Panc1 (cell line): ENCODE measurements at regions not wholly inside any gene's neighbourhood (a gene's known extent, or its start where the extent isn't known, plus 50 kb on each side); places are given as distances from the start of the nearest gene placed in this dataset.

Experiments used
- ATAC-seq: fragments of 200-7000 bp; cut with Tn5 transposase; 2 replicates; pipeline ENCODE4 v1.9.1; 2020; ENCODE audit warnings: mild to moderate bottlenecking, moderate library complexity
- BruUV-seq: library from RNA; stranded (reverse); fragments of 400-500 nt; replicated peaks from 2 replicates; lab custom pipeline; 2021; lab: Mats Ljungman, UMichigan
- CTCF ChIA-PET: fragments of 300-600 bp; sonication (Branson Sonifier 250); formaldehyde crosslinking; loops from one replicate; lab custom pipeline; 2022; ENCODE audit warnings: antibody characterized with exemption; lab: Charles Lee
- POLR2A ChIA-PET: fragments of 300-600 bp; sonication (Branson Sonifier 250); formaldehyde crosslinking; loops from one replicate; lab custom pipeline; 2022; ENCODE audit warnings: antibody characterized with exemption; lab: Charles Lee
- DNase-seq: peaks from one replicate; pipeline ENCODE4 v3.0.0-alpha.2; 2010; ENCODE audit warnings: low read depth, low spot score
- H3K27ac ChIP-seq: 2 replicates; pipeline ENCODE4 v1.5.1; 2011; ENCODE audit warnings: mild to moderate bottlenecking, low read length, inconsistent platforms
- H3K27me3 ChIP-seq: fragments of 200-500 bp; sonication (Bioruptor generic); 2 replicates; pipeline ENCODE4 v1.6.0; 2014; ENCODE audit warnings: low read length, inconsistent platforms; ENCODE audit not compliant: control insufficient read depth, insufficient read depth
- H3K36me3 ChIP-seq: fragments of 200-500 bp; sonication (Bioruptor generic); 2 replicates; pipeline ENCODE4 v1.5.1; 2014; ENCODE audit warnings: inconsistent platforms, mild to moderate bottlenecking, low read length, moderate library complexity; ENCODE audit not compliant: control insufficient read depth, insufficient read depth
- H3K4me1 ChIP-seq: 2 replicates; pipeline ENCODE4 v1.5.1; 2011; ENCODE audit warnings: inconsistent platforms, mild to moderate bottlenecking, low read length, moderate library complexity; ENCODE audit not compliant: control insufficient read depth, insufficient read depth
- H3K4me3 ChIP-seq, 2 experiments: 2 replicates each; pipeline ENCODE4 v1.5.1; 2011 to 2012; ENCODE audit warnings: low read depth in 2 of 2, low read length in 2 of 2, mild to moderate bottlenecking in 2 of 2, inconsistent platforms in 1 of 2, moderate library complexity in 1 of 2
- H3K9me3 ChIP-seq: fragments of 200-500 bp; sonication (Bioruptor generic); 2 replicates; pipeline ENCODE4 v1.5.1; 2014; ENCODE audit warnings: low read depth, mild to moderate bottlenecking, inconsistent platforms, low read length, moderate library complexity; ENCODE audit not compliant: control insufficient read depth, insufficient read depth
- CTCF ChIP-seq: fragments of 450-650 bp; IDR thresholded peaks from 2 replicates; pipeline ENCODE4 v1.5.1; 2017; ENCODE audit warnings: mild to moderate bottlenecking
- POLR2AphosphoS5 ChIP-seq: IDR thresholded peaks from 2 replicates; pipeline ENCODE4 v1.6.1; 2012; ENCODE audit warnings: mild to moderate bottlenecking, low read depth, low read length, moderate library complexity
- REST ChIP-seq, 2 experiments: IDR thresholded peaks; 2 replicates each; pipeline ENCODE4 v1.6.1; 2011 to 2012; ENCODE audit warnings: low read depth in 2 of 2, control low read depth in 1 of 2, low read length in 1 of 2, mild to moderate bottlenecking in 1 of 2, moderate library complexity in 1 of 2; ENCODE audit not compliant: insufficient read depth in 1 of 2
- SIN3A ChIP-seq: IDR thresholded peaks from 2 replicates; pipeline ENCODE4 v1.6.1; 2012; ENCODE audit warnings: low read depth, mild to moderate bottlenecking, low read length, moderate library complexity, borderline replicate concordance; ENCODE audit not compliant: insufficient read depth
- TCF7L2 ChIP-seq: IDR thresholded peaks from 2 replicates; pipeline ENCODE4 v1.6.1; 2011; ENCODE audit warnings: mild to moderate bottlenecking, low read depth, low read length, inconsistent platforms
- in situ Hi-C: cut with HindIII; loops from 2 replicates; pipeline ENCODE4 v1.10.0; 2016; ENCODE audit warnings: low sequenced_read_pairs, low pct_unique_long_range_greater_than_20kb
- intact Hi-C: fragments of 100-400 bp; cut with micrococcal nuclease; formaldehyde crosslinking; loops from one replicate; pipeline ENCODE4 v1.10.0; 2022; ENCODE audit not compliant: unreplicated experiment

GRCh38 chr15:95134431-95135110 is 903.2 kb downstream of the MCTP2 start:
- Histone ChIP-seq H3K27ac (no peak overlapping the region), H3K36me3 (no peaks in the 10 kb centered on the region), H3K9me3 (no peaks in the 10 kb centered on the region), H3K4me1 (no peaks in the 10 kb centered on the region), H3K27me3 (no peaks in the 10 kb centered on the region), H3K4me3 (no peak overlapping the region)
- ChIA-PET CTCF (interaction anchor here (0.5 kb wide), 1 partner anchor 1223 kb away, joined by 3 read pairs; no protein-coding TSS in a partner anchor), POLR2A (no interaction called here)
- intact Hi-C loops: no loop called here
- no TSS peak for BruUV-seq
- in situ Hi-C loops: no loop called here
- ATAC-seq: no peak
- DNase-seq: no peak
- TF ChIP-seq SIN3A: no peak
- TF ChIP-seq CTCF: no peak
- TF ChIP-seq TCF7L2: no peak
- TF ChIP-seq POLR2AphosphoS5: no peak
- no peak for TF ChIP-seq REST (IDR thresholded peaks at IDR 0.05; ENCODE audit: insufficient read depth in 1 of 2, low read depth in 2 of 2, low read length in 1 of 2)

- Histone ChIP-seq H3K27me3 (no peaks in the 10 kb centered on the region), H3K27ac (no peak overlapping the region), H3K4me3 (no peak overlapping the region), H3K9me3 (no peaks in the 10 kb centered on the region), H3K4me1 (no peaks in the 10 kb centered on the region), H3K36me3 (no peaks in the 10 kb centered on the region)
- CTCF ChIA-PET: no interaction called here
- no peak for DNase-seq
- TF ChIP-seq TCF7L2 (no peak), POLR2AphosphoS5 (no peak), REST (IDR thresholded peaks at IDR 0.05; ENCODE audit: insufficient read depth in 1 of 2, low read depth in 2 of 2, low read length in 1 of 2) (no peak), CTCF (no peak), SIN3A (no peak)
- in situ Hi-C loops: no loop called here
- POLR2A ChIA-PET: no interaction called here
- intact Hi-C loops: no loop called here
- BruUV-seq: no TSS peak
- ATAC-seq: no peak
Observed at GRCh38 chr15:95138604-95139270, 907.4 kb downstream of the MCTP2 start.
